Endothelial cell of umbilical vein (primary cell): ENCODE measurements at regions not wholly inside any gene's neighbourhood (a gene's known extent, or its start where the extent isn't known, plus 50 kb on each side); places are given as distances from the start of the nearest gene placed in this dataset.

Source experiments
- BruUV-seq: library from RNA; stranded (reverse); fragments of 400-500 nt; replicated peaks from 2 replicates; lab custom pipeline; 2021; lab: Mats Ljungman, UMichigan
- CTCF ChIA-PET: fragments of 300-600, 350-600 bp; sonication (Branson Sonifier 250); formaldehyde crosslinking; loops from one replicate; lab custom pipeline; 2021; ENCODE audit warnings: antibody characterized with exemption, inconsistent platforms; lab: Charles Lee
- POLR2A ChIA-PET: fragments of 300-600, 350-600 bp; sonication (Branson Sonifier 250); formaldehyde crosslinking; loops from one replicate; lab custom pipeline; 2021; ENCODE audit warnings: antibody characterized with exemption, inconsistent platforms; lab: Charles Lee
- DNase-seq: peaks from one replicate; pipeline ENCODE4 v3.0.0-alpha.2; 2011; ENCODE audit warnings: low read depth, low spot score
- FAIRE-seq: peaks from 2 replicates; lab custom pipeline; 2011; peaks lifted over from hg19 to GRCh38; lab: Jason Lieb, UNC
- H2AFZ ChIP-seq: 2 replicates; pipeline ENCODE4 v1.6.0; 2012; ENCODE audit warnings: low read depth, low read length, control low read depth, inconsistent platforms
- H3K27ac ChIP-seq: 2 replicates; pipeline ENCODE4 v1.5.1; 2011; ENCODE audit warnings: low read depth, mild to moderate bottlenecking, control low read depth, low read length, moderate library complexity; ENCODE audit not compliant: insufficient read depth
- H3K27me3 ChIP-seq, 2 experiments: 2 replicates each; pipeline versions ENCODE4 v1.6.0 to v1.6.1; 2011; ENCODE audit warnings: low read length in 2 of 2, mixed read lengths in 1 of 2; ENCODE audit not compliant: control insufficient read depth in 2 of 2, insufficient read depth in 2 of 2
- H3K36me3 ChIP-seq, 2 experiments: 2 replicates in 1 of 2; 3 replicates in 1 of 2; pipeline ENCODE4 v1.5.1; 2011; ENCODE audit warnings: low read length in 2 of 2, mild to moderate bottlenecking in 1 of 2, moderate library complexity in 1 of 2; ENCODE audit not compliant: control insufficient read depth in 2 of 2, insufficient read depth in 2 of 2; ENCODE audit errors: extremely low read depth in 1 of 2
- H3K4me1 ChIP-seq: 3 replicates; pipeline ENCODE4 v1.5.1; 2011; ENCODE audit warnings: mild to moderate bottlenecking, low read length; ENCODE audit not compliant: control insufficient read depth, insufficient read depth; ENCODE audit errors: extremely low read depth
- H3K4me2 ChIP-seq: 2 replicates; pipeline ENCODE4 v1.6.1; 2011; ENCODE audit warnings: low read length, control low read depth, mixed read lengths; ENCODE audit not compliant: insufficient read depth
- H3K4me3 ChIP-seq, 3 experiments: fragments of 200-600 bp in 1 of 3; sonication (generic), shearing (Covaris generic) in 1 of 3; replicated peaks in 1 of 3; 2 replicates each; pipeline ENCODE4 v1.5.1; 2011 to 2016; ENCODE audit warnings: control low read depth in 3 of 3, low read length in 3 of 3, mild to moderate bottlenecking in 2 of 3, inconsistent platforms in 1 of 3, low read depth in 1 of 3, moderate library complexity in 1 of 3; ENCODE audit not compliant: insufficient read depth in 1 of 3
- H3K79me2 ChIP-seq: 2 replicates; pipeline ENCODE4 v1.6.0; 2012; ENCODE audit warnings: low read length, inconsistent platforms; ENCODE audit not compliant: control insufficient read depth, insufficient read depth
- H3K9ac ChIP-seq: replicated peaks from 2 replicates; pipeline ENCODE3; 2011; ENCODE audit warnings: low read length, control low read depth; ENCODE audit not compliant: insufficient read depth; ENCODE audit errors: extremely low read depth
- H3K9me1 ChIP-seq: replicated peaks from 3 replicates; pipeline ENCODE4 v1.6.0; 2011; ENCODE audit warnings: mild to moderate bottlenecking, low read length; ENCODE audit not compliant: control insufficient read depth, insufficient read depth; ENCODE audit errors: extremely low read depth
- H3K9me3 ChIP-seq: replicated peaks from 2 replicates; pipeline ENCODE4 v1.5.1; 2012; ENCODE audit warnings: low read length, inconsistent platforms; ENCODE audit not compliant: control insufficient read depth, insufficient read depth
- H4K20me1 ChIP-seq: replicated peaks from 2 replicates; pipeline ENCODE3; 2011; ENCODE audit warnings: mild to moderate bottlenecking, low read length; ENCODE audit not compliant: control insufficient read depth, insufficient read depth; ENCODE audit errors: extremely low read depth
- CTCF ChIP-seq, 2 donors: IDR thresholded peaks; 1 replicate in 1 of 2; 2 replicates in 1 of 2; pipeline ENCODE4 v1.5.1; 2011; ENCODE audit warnings: low read length in 2 of 2, mild to moderate bottlenecking in 2 of 2, moderate library complexity in 2 of 2, control low read depth in 1 of 2, inconsistent platforms in 1 of 2, low read depth in 1 of 2; ENCODE audit not compliant: insufficient read depth in 1 of 2; ENCODE audit errors: extremely low read depth in 1 of 2
- EZH2 ChIP-seq: IDR thresholded peaks from 2 replicates; pipeline ENCODE4 v1.6.1; 2012; ENCODE audit warnings: borderline replicate concordance, low read depth, mild to moderate bottlenecking, moderate library complexity, low read length, inconsistent platforms; ENCODE audit not compliant: severe bottlenecking
- FOS ChIP-seq: IDR thresholded peaks from 2 replicates; pipeline ENCODE4 v1.6.1; 2011; ENCODE audit warnings: mild to moderate bottlenecking, low read length, moderate library complexity, borderline replicate concordance; ENCODE audit not compliant: insufficient read depth
- GATA2 ChIP-seq: IDR thresholded peaks from 2 replicates; pipeline ENCODE4 v1.7.0; 2011; ENCODE audit warnings: low read depth, mild to moderate bottlenecking, moderate library complexity, mixed read lengths, low read length; ENCODE audit not compliant: insufficient read length, insufficient read depth
- JUN ChIP-seq: IDR thresholded peaks from 2 replicates; pipeline ENCODE4 v1.6.1; 2011; ENCODE audit warnings: borderline replicate concordance, low read depth; ENCODE audit not compliant: insufficient read length, insufficient read depth
- MAX ChIP-seq: IDR thresholded peaks from 2 replicates; pipeline ENCODE4 v1.6.1; 2011; ENCODE audit not compliant: insufficient read depth, insufficient read length
- MYC ChIP-seq: IDR thresholded peaks from one replicate; pipeline ENCODE4 v1.6.1; 2011; ENCODE audit warnings: mild to moderate bottlenecking, low read depth, low read length
- POLR2A ChIP-seq: IDR thresholded peaks from 2 replicates; pipeline ENCODE4 v1.6.1; 2012; ENCODE audit warnings: low read depth, mild to moderate bottlenecking, control low read depth, low read length
- POLR2AphosphoS5 ChIP-seq: IDR thresholded peaks from 2 replicates; pipeline ENCODE4 v1.6.1; 2012; ENCODE audit warnings: low read depth, mild to moderate bottlenecking, control low read depth, low read length, moderate library complexity; ENCODE audit not compliant: insufficient read depth
- dilution Hi-C: fragments of 300-500 bp; cut with MboI; formaldehyde crosslinking; loops from one replicate; pipeline ENCODE4 v1.15.0; 2019; ENCODE audit warnings: low sequenced_read_pairs; ENCODE audit not compliant: extremely low pct_ligation_motif_present
- intact Hi-C: fragments of 100-400 bp; cut with micrococcal nuclease; formaldehyde crosslinking; loops from one replicate; pipeline ENCODE4 v1.10.0; 2022

- Histone ChIP-seq H3K4me2 (no peak overlapping the region), H2AFZ (no peak overlapping the region), H3K9me3 (peaks cover 3% of the 10 kb centered on the region), H3K9me1 (no peaks in the 10 kb centered on the region), H4K20me1 (no peaks in the 10 kb centered on the region), H3K79me2 (no peaks in the 10 kb centered on the region), H3K27me3 (no peaks in the 10 kb centered on the region), H3K36me3 (no peaks in the 10 kb centered on the region), H3K9ac (no peak overlapping the region), H3K4me1 (no peaks in the 10 kb centered on the region), H3K27ac (no peak overlapping the region), H3K4me3 (no peak overlapping the region)
- FAIRE-seq = no peak
- intact Hi-C loops = no loop called here
- DNase-seq = no peak
- dilution Hi-C loops = no loop called here
- ChIA-PET CTCF (no interaction called here), POLR2A (no interaction called here)
- TF ChIP-seq MYC (no peak), CTCF (IDR thresholded peaks at IDR 0.05; ENCODE audit: extremely low read depth in 1 of 2, insufficient read depth in 1 of 2, low read depth in 1 of 2, low read length in 2 of 2) (no peak), EZH2 (no peak), POLR2A (no peak), MAX (no peak), POLR2AphosphoS5 (no peak), JUN (no peak), GATA2 (no peak), FOS (no peak)
- BruUV-seq = no TSS peak
These were observed 412.3 kb upstream of the RGPD4 start for GRCh38 chr2:107414376-107414775.
